ENCODE measurements at regions not wholly inside any gene's neighbourhood (a gene's known extent, or its start where the extent isn't known, plus 50 kb on each side); places are given as distances from the start of the nearest gene placed in this dataset.

- no TSS peak for BruUV-seq (replicated peaks)
- intact Hi-C loops (cut with micrococcal nuclease; ENCODE audit: unreplicated experiment): no loop called here
- H3K9me3 ChIP-seq (ENCODE audit: low read depth, low read length, poor library complexity, severe bottlenecking): no peaks in the 10 kb centered on the region
- no peak overlapping the region for H3K27ac ChIP-seq (ENCODE audit: low read depth, low read length, poor library complexity, severe bottlenecking)
- no peak for DNase-seq (ENCODE audit: low spot score)
- H3K4me3 ChIP-seq (ENCODE audit: low read depth, low read length, poor library complexity, severe bottlenecking): no peak overlapping the region
- H3K27me3 ChIP-seq (replicated peaks; ENCODE audit: insufficient read depth, low read depth, low read length, poor library complexity): no peaks in the 10 kb centered on the region
- H3K36me3 ChIP-seq (ENCODE audit: insufficient read depth, low read length, poor library complexity, severe bottlenecking): no peaks in the 10 kb centered on the region
- ChIA-PET POLR2A (ENCODE audit: low non-redundant PET) (no interaction called here), CTCF (no interaction called here)
- no peak for TF ChIP-seq EZH2 (IDR thresholded peaks at IDR 0.05; ENCODE audit: borderline replicate concordance, low read depth, low read length, poor library complexity, severe bottlenecking)
- no peak for TF ChIP-seq CTCF (conservative IDR thresholded peaks at IDR 0.05; ENCODE audit: low read depth, low read length)
- H3K4me1 ChIP-seq (ENCODE audit: insufficient read depth, low read length, poor library complexity, severe bottlenecking): peaks cover 9% of the 10 kb centered on the region
These were observed 55.1 kb upstream of the FAM20C start for GRCh38 chr7:137094-137891.

- Histone ChIP-seq H3K27me3 (replicated peaks; ENCODE audit: insufficient read depth, low read depth, low read length, poor library complexity) (no peaks in the 10 kb centered on the region), H3K4me3 (ENCODE audit: low read depth, low read length, poor library complexity, severe bottlenecking) (no peak overlapping the region), H3K9me3 (ENCODE audit: low read depth, low read length, poor library complexity, severe bottlenecking) (no peaks in the 10 kb centered on the region), H3K4me1 (ENCODE audit: insufficient read depth, low read length, poor library complexity, severe bottlenecking) (peaks cover 9% of the 10 kb centered on the region), H3K36me3 (ENCODE audit: insufficient read depth, low read length, poor library complexity, severe bottlenecking) (no peaks in the 10 kb centered on the region), H3K27ac (ENCODE audit: low read depth, low read length, poor library complexity, severe bottlenecking) (no peak overlapping the region)
- TF ChIP-seq CTCF (conservative IDR thresholded peaks at IDR 0.05; ENCODE audit: low read depth, low read length): no peak
- no peak for TF ChIP-seq EZH2 (IDR thresholded peaks at IDR 0.05; ENCODE audit: borderline replicate concordance, low read depth, low read length, poor library complexity, severe bottlenecking)
- CTCF ChIA-PET: no interaction called here
- BruUV-seq (replicated peaks): no TSS peak
- intact Hi-C loops (cut with micrococcal nuclease; ENCODE audit: unreplicated experiment): no loop called here
- POLR2A ChIA-PET (ENCODE audit: low non-redundant PET): interaction anchor here (0.7 kb wide), 1 partner anchor 763 kb away, joined by 3 read pairs; no protein-coding TSS in a partner anchor
- no peak for DNase-seq (ENCODE audit: low spot score)
These were observed 53.2 kb upstream of the FAM20C start for GRCh38 chr7:139131-139530.

GRCh38 chr7:139561-140243 lies 52.7 kb upstream of the FAM20C start:
- no peak for DNase-seq (ENCODE audit: low spot score)
- ChIA-PET CTCF (no interaction called here), POLR2A (ENCODE audit: low non-redundant PET) (interaction anchor here (0.7 kb wide), 1 partner anchor 762 kb away, joined by 3 read pairs; no protein-coding TSS in a partner anchor)
- intact Hi-C loops (cut with micrococcal nuclease; ENCODE audit: unreplicated experiment): no loop called here
- Histone ChIP-seq H3K27ac (ENCODE audit: low read depth, low read length, poor library complexity, severe bottlenecking) (no peak overlapping the region), H3K9me3 (ENCODE audit: low read depth, low read length, poor library complexity, severe bottlenecking) (no peaks in the 10 kb centered on the region), H3K4me1 (ENCODE audit: insufficient read depth, low read length, poor library complexity, severe bottlenecking) (peaks cover 9% of the 10 kb centered on the region), H3K27me3 (replicated peaks; ENCODE audit: insufficient read depth, low read depth, low read length, poor library complexity) (no peaks in the 10 kb centered on the region), H3K4me3 (ENCODE audit: low read depth, low read length, poor library complexity, severe bottlenecking) (no peak overlapping the region), H3K36me3 (ENCODE audit: insufficient read depth, low read length, poor library complexity, severe bottlenecking) (no peaks in the 10 kb centered on the region)
- no peak for TF ChIP-seq CTCF (conservative IDR thresholded peaks at IDR 0.05; ENCODE audit: low read depth, low read length)
- TF ChIP-seq EZH2 (IDR thresholded peaks at IDR 0.05; ENCODE audit: borderline replicate concordance, low read depth, low read length, poor library complexity, severe bottlenecking): no peak
- no TSS peak for BruUV-seq (replicated peaks)

Measured in A673 (cell line).